HEK293 (cell line): ENCODE measurements at regions not wholly inside any gene's neighbourhood (a gene's known extent, or its start where the extent isn't known, plus 50 kb on each side); places are given as distances from the start of the nearest gene placed in this dataset.
A peak's percentile ranks its signal among the peaks of the same experiment; 100 is the strongest.

Source experiments
- GFI1B ChIP-seq: fragments of 450-650 bp; formaldehyde crosslinking; IDR thresholded peaks from 2 replicates; pipeline ENCODE4 v1.5.1; 2016; ENCODE audit warnings: missing biosample characterization, missing genetic modification characterization
- OVOL3 ChIP-seq: fragments of 450-650 bp; formaldehyde crosslinking; IDR thresholded peaks from 2 replicates; pipeline ENCODE4 v1.5.1; 2016; ENCODE audit warnings: missing biosample characterization, missing genetic modification characterization
- REST ChIP-seq: fragments of 450-650 bp; formaldehyde crosslinking; IDR thresholded peaks from 2 replicates; pipeline ENCODE4 v1.5.1; 2016; ENCODE audit warnings: missing biosample characterization, missing genetic modification characterization
- SP7 ChIP-seq: fragments of 450-650 bp; formaldehyde crosslinking; IDR thresholded peaks from 2 replicates; pipeline ENCODE4 v1.5.1; 2016; ENCODE audit warnings: missing biosample characterization, missing genetic modification characterization
- TRIM28 ChIP-seq: IDR thresholded peaks from 2 replicates; pipeline ENCODE4 v1.6.1; 2011; ENCODE audit warnings: low read length, control low read depth, borderline replicate concordance
- ZBTB44 ChIP-seq: fragments of 450-650 bp; IDR thresholded peaks from 2 replicates; pipeline ENCODE4 v1.5.1; 2018; ENCODE audit warnings: missing biosample characterization, mild to moderate bottlenecking, missing genetic modification characterization
- ZBTB48 ChIP-seq: fragments of 450-650 bp; formaldehyde crosslinking; IDR thresholded peaks from 2 replicates; pipeline ENCODE4 v1.5.1; 2016; ENCODE audit warnings: missing biosample characterization, missing genetic modification characterization
- ZBTB7A ChIP-seq: fragments of 450-650 bp; formaldehyde crosslinking; IDR thresholded peaks from 2 replicates; pipeline ENCODE4 v1.5.1; 2016; ENCODE audit warnings: low read depth, missing biosample characterization, missing genetic modification characterization
- ZIC2 ChIP-seq: fragments of 450-650 bp; formaldehyde crosslinking; IDR thresholded peaks from 2 replicates; pipeline ENCODE4 v1.5.1; 2016; ENCODE audit warnings: missing biosample characterization, missing genetic modification characterization
- ZNF266 ChIP-seq: fragments of 450-650 bp; formaldehyde crosslinking; IDR thresholded peaks from 2 replicates; pipeline ENCODE4 v1.5.1; 2016; ENCODE audit warnings: missing biosample characterization, missing genetic modification characterization, low read depth
- ZNF280C ChIP-seq: fragments of 450-650 bp; formaldehyde crosslinking; IDR thresholded peaks from 2 replicates; pipeline ENCODE4 v1.5.1; 2016; ENCODE audit warnings: missing biosample characterization, missing genetic modification characterization
- ZNF280D ChIP-seq: fragments of 450-650 bp; formaldehyde crosslinking; IDR thresholded peaks from 2 replicates; pipeline ENCODE4 v1.5.1; 2016; ENCODE audit warnings: missing biosample characterization, missing genetic modification characterization
- ZNF292 ChIP-seq: fragments of 450-650 bp; formaldehyde crosslinking; IDR thresholded peaks from 2 replicates; pipeline ENCODE4 v1.5.1; 2016; ENCODE audit warnings: low read depth, missing biosample characterization, missing genetic modification characterization, borderline replicate concordance
- ZNF311 ChIP-seq: fragments of 450-650 bp; formaldehyde crosslinking; IDR thresholded peaks from 2 replicates; pipeline ENCODE4 v1.5.1; 2017; ENCODE audit warnings: missing biosample characterization, missing genetic modification characterization, borderline replicate concordance
- ZNF335 ChIP-seq: fragments of 450-650 bp; formaldehyde crosslinking; conservative IDR thresholded peaks from 2 replicates; pipeline ENCODE4 v1.5.1; 2016; ENCODE audit warnings: missing biosample characterization, missing genetic modification characterization
- ZNF366 ChIP-seq: fragments of 450-650 bp; formaldehyde crosslinking; conservative IDR thresholded peaks from 2 replicates; pipeline ENCODE4 v1.5.1; 2016; ENCODE audit warnings: missing biosample characterization, missing genetic modification characterization
- ZNF391 ChIP-seq: fragments of 450-650 bp; formaldehyde crosslinking; IDR thresholded peaks from 2 replicates; pipeline ENCODE4 v1.5.1; 2016; ENCODE audit warnings: low read depth, missing biosample characterization, missing genetic modification characterization, borderline replicate concordance
- ZNF514 ChIP-seq: fragments of 450-650 bp; formaldehyde crosslinking; IDR thresholded peaks from 2 replicates; pipeline ENCODE4 v1.5.1; 2016; ENCODE audit warnings: missing biosample characterization, missing genetic modification characterization
- ZNF529 ChIP-seq: fragments of 450-650 bp; formaldehyde crosslinking; IDR thresholded peaks from 2 replicates; pipeline ENCODE4 v1.5.1; 2017; ENCODE audit warnings: missing genetic modification characterization, missing biosample characterization; ENCODE audit not compliant: insufficient replicate concordance
- ZNF639 ChIP-seq: fragments of 450-650 bp; formaldehyde crosslinking; IDR thresholded peaks from 2 replicates; pipeline ENCODE4 v1.5.1; 2016; ENCODE audit warnings: missing biosample characterization, missing genetic modification characterization
- ZNF704 ChIP-seq: fragments of 450-650 bp; formaldehyde crosslinking; IDR thresholded peaks from 2 replicates; pipeline ENCODE4 v1.5.1; 2016; ENCODE audit warnings: missing biosample characterization, missing genetic modification characterization
- ZNF707 ChIP-seq: fragments of 450-650 bp; formaldehyde crosslinking; IDR thresholded peaks from 2 replicates; pipeline ENCODE4 v1.5.1; 2016; ENCODE audit warnings: missing biosample characterization, missing genetic modification characterization
- ZNF837 ChIP-seq: fragments of 450-650 bp; formaldehyde crosslinking; IDR thresholded peaks from 2 replicates; pipeline ENCODE4 v1.5.1; 2016; ENCODE audit warnings: missing biosample characterization, missing genetic modification characterization
- ZSCAN23 ChIP-seq: fragments of 450-650 bp; formaldehyde crosslinking; IDR thresholded peaks from 2 replicates; pipeline ENCODE4 v1.5.1; 2016; ENCODE audit warnings: missing biosample characterization, missing genetic modification characterization
- ZSCAN30 ChIP-seq: fragments of 450-650 bp; IDR thresholded peaks from 2 replicates; pipeline ENCODE4 v1.5.1; 2018; ENCODE audit warnings: missing biosample characterization, mild to moderate bottlenecking, missing genetic modification characterization, moderate library complexity
- ZSCAN5A ChIP-seq: fragments of 450-650 bp; formaldehyde crosslinking; IDR thresholded peaks from 2 replicates; pipeline ENCODE4 v1.5.1; 2016; ENCODE audit warnings: missing biosample characterization, missing genetic modification characterization
- ZXDB ChIP-seq: fragments of 450-650 bp; formaldehyde crosslinking; IDR thresholded peaks from 2 replicates; pipeline ENCODE4 v1.5.1; 2016; ENCODE audit warnings: missing biosample characterization, missing genetic modification characterization

- peak; percentile 26; the same call in 1 of the 2 replicates for TF ChIP-seq ZXDB (tag by site-specific recombination)
- no peak for TF ChIP-seq ZNF280C (tag by site-specific recombination)
- TF ChIP-seq ZBTB44 (tag by site-specific recombination), result peak; percentile 91
- TF ChIP-seq ZNF639 (tag by site-specific recombination), result no peak
- TF ChIP-seq ZNF335 (tag by site-specific recombination), result peak; percentile 28; the same call in 1 of the 2 replicates
- no peak for TF ChIP-seq OVOL3 (tag by site-specific recombination)
- TF ChIP-seq ZNF292 (tag by site-specific recombination), result no peak
- no peak for TF ChIP-seq ZNF529 (tag by site-specific recombination)
- TF ChIP-seq ZBTB48 (tag by site-specific recombination), result peak; percentile 72; the same call in 1 of the 2 replicates
- no peak for TF ChIP-seq ZNF837 (tag by site-specific recombination)
- TF ChIP-seq ZSCAN5A (tag by site-specific recombination), result no peak
- no peak for TF ChIP-seq ZSCAN30 (tag by site-specific recombination)
- no peak for TF ChIP-seq ZSCAN23 (tag by site-specific recombination)
- TF ChIP-seq TRIM28, result peak; percentile 93
- no peak for TF ChIP-seq ZNF707 (tag by site-specific recombination)
- no peak for TF ChIP-seq GFI1B (tag by site-specific recombination)
- no peak for TF ChIP-seq ZNF391 (tag by site-specific recombination)
- TF ChIP-seq ZIC2 (tag by site-specific recombination), result peak; percentile 79
- no peak for TF ChIP-seq ZNF280D
- TF ChIP-seq REST, result no peak
- TF ChIP-seq SP7, result no peak; the same call in 1 of the 2 replicates
- no peak for TF ChIP-seq ZNF366
- no peak for TF ChIP-seq ZNF266 (tag by site-specific recombination)
- TF ChIP-seq ZNF514 (tag by site-specific recombination), result no peak
- TF ChIP-seq ZBTB7A (tag by site-specific recombination), result no peak
- TF ChIP-seq ZNF704 (tag by site-specific recombination), result no peak
- TF ChIP-seq ZNF311 (tag by site-specific recombination), result no peak
These were observed 128.0 kb downstream of the ARL4C start (continued) for GRCh38 chr2:234368861-234369261.
